NCI-H2196 (cell line): ENCODE measurements at regions not wholly inside any gene's neighbourhood (a gene's known extent, or its start where the extent isn't known, plus 50 kb on each side); places are given as distances from the start of the nearest gene placed in this dataset.
"Not testable (repeated sequence)": the region's sequence is repeated elsewhere in the genome, so short reads cannot be mapped to it uniquely, and the experiment has no call there.

Experiments used
- DNase-seq: peaks from one replicate; lab custom pipeline; 2025; ENCODE audit not compliant: unreplicated experiment; lab: John Stamatoyannopoulos, UW

GRCh38 chr20:47979361-47980095, 194.2 kb upstream of the SULF2 start:
- not testable (repeated sequence) for DNase-seq

DNA sequence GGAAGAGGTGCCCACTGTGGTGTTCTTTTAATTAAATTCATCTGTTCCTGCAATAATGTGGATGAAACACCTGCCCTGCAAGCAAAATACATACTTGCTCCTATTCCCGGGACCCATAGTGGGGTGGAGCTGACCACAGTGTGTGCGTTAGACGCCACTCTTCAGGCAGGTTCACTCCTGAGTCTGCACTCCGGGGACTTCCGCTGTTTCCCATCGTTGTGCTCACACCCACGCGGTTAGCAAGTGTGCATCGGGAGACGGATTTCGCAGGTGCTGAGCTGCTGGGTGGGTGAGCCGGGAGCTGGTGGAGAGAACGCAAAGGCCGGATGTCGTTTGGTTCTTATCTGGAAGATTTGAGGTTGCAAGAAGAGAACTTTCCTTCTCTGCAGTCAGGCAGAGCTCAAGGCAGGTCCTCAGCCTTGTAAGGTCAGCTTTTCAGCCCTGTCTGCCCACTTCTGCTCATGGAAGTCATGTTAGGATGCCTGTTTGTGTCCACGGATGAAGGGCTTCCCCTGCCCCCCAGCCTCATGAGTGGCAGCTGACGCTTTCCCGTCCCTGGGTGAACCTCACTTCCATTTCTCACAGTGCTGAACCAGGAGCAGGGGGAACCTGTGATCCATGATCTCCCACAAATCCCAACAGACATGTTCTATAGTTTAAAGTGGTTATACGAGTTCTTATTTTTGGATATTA, 193.3 kb upstream of the SULF2 start:
- not testable (repeated sequence) for DNase-seq

DNA sequence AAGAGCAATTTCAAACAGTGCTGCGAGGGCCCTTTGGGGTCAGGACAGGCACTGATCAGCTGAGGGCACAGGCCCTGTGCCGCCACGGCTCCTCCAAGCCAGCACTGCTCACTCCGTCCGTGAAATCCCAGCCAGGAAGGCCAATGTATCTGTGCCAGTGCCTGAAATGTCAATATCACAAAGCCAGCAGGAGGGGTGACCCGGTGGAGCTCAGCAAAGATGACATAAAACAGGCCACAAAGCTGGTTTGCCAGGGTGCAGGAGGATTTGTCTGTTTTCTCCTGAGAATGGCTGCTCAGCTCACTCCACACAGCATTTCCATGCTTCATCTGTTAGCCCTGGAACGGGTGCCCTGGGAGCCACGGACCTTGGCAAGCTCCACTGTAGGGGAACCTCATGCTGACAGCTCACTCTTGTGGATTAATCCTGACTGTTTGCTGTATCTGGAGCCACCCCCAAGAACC, 192.5 kb upstream of the SULF2 start:
- not testable (repeated sequence) for DNase-seq

DNA sequence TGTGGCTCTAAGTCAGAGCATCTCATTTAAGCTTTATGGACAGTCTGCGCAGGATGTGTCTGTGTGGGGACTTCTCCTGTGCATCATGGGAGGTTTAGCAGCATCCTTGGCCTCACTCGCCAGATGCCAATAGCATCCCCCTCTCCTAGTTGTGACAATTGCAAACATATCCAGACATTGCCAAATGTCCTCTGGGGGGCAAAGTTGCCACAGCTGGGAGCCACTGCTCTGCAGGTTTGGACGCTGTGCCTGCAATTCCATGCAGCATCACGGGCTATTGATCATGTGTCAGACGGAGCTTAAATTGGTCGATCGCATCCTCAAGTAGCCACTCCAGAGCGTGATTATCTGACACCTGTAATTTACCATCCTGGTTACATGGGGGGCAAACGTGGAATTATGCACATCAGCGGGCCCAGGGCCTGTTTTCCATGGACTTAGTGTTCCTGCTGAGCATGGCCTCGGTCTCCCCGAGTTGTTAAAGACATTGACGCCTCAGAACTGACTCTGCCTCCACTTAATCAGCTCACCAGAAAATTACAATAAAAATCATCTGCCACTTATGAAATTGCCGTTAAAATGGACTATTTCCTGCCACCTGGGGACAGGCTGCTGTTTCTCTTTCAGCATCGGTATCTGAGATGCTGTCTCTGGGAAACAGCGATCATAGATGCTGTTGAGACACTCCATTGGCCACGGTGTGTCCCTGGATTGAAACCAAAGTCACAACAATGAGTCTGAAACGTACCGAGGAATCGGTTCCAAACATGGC, 191.9 kb upstream of the SULF2 start:
- DNase-seq, result not testable (repeated sequence)

DNA sequence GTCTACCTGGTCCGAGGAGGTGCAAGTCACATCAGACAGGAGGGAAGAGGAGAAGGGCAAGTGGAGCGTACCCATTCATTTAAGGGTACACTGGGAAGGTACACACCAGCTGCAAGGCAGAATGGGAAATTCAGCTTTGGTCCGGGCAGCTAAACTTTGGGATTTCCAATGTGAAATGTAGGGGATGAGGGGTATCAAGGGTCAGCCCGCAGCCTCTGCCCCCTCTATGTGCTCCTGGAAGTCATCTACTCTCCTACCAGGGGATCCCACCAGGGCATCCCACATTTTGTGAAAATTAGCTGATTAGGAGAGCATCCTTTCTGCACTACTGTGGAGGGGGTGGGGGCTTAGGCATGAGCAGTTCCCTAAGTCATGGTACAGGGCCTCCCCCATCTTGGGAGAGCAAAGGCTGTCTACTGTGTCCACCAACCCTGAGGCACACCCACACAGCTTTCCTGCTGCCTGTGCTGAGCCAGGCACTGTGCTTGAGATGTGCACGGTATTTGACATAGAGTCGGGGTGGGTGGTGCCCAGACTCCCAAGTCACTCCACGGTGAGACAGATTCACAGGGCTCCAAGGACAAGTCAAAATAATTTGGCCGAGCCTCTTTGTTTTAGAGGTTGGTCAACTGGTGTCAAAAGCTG, 189.1 kb upstream of the SULF2 start:
- DNase-seq, result no peak

GRCh38 chr20:47973519-47974233, 188.4 kb upstream of the SULF2 start:
- DNase-seq, result no peak

- no peak for DNase-seq
These were observed 187.6 kb upstream of the SULF2 start for GRCh38 chr20:47972916-47973309.

- DNase-seq, result peak; percentile 10
These were observed 187.1 kb upstream of the SULF2 start for GRCh38 chr20:47972297-47972915.

DNA sequence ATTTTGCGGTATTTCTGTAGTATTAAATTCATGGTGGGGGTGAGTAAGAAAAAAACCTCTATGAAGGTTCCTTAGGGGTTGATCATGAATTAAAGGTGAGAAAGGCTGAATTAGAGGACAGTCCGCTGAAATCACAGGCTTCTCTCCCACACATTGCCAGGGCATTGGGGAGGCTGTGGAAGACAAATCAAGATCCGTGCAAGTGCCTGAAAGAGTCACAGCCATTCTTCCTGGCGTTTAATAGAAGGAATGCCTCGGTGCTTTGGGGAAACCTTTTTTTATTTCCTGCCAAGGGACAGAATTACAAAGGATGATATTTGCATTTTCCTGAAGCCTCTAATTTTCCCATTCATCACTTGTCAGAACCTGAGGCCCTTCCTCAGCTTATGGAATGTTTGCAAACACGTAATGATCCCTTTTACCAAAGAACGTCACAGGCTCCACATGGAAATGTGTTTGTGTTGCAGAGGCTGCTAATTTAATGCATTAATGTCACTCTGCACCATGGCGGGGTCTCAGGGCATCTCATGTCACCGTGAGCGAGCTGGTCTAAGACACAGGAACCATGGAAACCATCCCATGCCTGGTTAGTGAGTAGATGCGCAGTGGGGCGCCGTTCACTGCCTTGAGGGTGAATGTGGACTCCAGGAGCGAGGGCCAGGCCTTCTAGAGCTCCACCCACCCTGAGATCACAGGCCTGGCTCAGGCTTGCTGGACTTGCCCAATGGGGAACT, 185.9 kb upstream of the SULF2 start:
- DNase-seq, result no peak

GRCh38 chr20:47970282-47970903, 185.1 kb upstream of the SULF2 start:
- DNase-seq, result no peak

DNA sequence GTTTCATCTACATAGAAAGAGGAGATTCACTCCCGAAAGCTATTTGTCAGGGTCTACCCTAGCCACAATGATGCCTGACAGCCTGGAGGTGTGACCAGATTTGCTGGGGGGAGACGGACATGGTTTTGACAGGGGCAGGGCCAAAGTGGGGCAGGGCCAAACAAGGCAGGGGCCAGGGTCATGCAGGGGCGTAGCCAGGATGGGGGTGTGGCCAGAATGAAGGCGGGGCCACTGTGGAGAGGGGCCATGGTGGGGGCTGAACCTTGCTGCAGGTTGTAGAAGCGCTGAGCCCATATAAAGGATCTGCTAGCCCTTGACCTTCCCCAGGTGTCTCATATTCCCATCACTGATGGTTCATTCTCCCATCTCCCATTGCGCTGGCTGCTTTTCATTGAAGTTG, 184.1 kb upstream of the SULF2 start:
- DNase-seq, result no peak

DNA sequence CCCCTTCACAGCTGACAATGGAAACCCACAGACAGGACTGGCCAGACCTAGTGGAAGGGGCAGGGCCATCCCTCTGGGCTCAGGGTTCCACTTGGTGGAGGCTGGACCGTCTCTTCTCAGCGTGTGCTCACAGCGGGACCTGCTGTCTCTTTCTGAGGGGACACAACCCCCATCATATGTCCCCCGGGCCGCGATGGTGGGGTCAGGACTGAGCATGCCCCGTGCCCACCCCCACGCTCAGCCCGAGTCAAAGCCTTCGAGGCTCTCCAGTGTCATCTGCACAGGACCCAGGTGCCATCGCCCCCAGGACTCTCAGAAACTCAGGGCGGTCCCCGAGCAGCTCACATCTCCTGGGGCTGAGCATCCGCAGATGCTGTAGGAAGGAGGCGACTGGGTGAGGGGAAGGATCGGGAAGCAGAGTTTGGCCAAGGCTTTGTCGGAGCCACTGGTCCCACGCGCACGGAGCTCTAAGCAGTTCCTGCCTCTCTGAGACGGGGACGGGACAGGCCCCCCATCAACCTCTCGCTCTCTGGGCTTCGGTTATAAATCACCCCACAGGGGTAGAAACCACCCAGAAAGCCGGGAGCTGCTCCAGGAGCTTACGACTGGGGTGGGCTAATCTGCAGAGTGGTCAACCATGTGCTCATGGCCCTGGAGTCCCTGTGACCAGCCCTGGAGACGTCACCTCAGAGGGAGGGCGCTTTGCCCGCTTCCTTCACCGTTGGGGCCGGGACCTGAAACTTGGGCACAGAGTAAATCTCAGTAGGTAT, 183.4 kb upstream of the SULF2 start:
- no peak for DNase-seq

GRCh38 chr20:47964149-47964548, 178.9 kb upstream of the SULF2 start:
- no peak for DNase-seq

DNA sequence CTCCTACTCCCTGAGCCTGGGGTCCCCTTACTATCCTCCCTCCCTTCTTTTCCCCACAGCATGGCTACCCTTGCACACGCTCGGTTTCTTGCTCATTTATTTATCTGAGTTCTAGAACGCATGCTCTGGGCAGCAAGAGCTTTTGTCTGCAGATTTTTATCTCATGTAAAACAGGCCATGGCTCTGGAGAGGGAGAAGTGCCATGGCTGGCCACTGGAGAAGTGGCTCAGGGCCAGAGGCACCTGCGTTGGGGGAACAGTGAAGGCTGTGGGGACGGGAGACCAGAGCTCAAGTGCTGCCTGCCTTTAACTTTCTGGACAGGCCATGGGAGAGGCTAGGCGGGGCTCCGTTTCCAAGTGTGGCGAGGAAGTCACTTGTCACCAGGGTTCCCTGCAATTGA, 177.7 kb upstream of the SULF2 start:
- DNase-seq, result no peak

- no peak for DNase-seq
These were observed 177.1 kb upstream of the SULF2 start for GRCh38 chr20:47962286-47962963.

DNA sequence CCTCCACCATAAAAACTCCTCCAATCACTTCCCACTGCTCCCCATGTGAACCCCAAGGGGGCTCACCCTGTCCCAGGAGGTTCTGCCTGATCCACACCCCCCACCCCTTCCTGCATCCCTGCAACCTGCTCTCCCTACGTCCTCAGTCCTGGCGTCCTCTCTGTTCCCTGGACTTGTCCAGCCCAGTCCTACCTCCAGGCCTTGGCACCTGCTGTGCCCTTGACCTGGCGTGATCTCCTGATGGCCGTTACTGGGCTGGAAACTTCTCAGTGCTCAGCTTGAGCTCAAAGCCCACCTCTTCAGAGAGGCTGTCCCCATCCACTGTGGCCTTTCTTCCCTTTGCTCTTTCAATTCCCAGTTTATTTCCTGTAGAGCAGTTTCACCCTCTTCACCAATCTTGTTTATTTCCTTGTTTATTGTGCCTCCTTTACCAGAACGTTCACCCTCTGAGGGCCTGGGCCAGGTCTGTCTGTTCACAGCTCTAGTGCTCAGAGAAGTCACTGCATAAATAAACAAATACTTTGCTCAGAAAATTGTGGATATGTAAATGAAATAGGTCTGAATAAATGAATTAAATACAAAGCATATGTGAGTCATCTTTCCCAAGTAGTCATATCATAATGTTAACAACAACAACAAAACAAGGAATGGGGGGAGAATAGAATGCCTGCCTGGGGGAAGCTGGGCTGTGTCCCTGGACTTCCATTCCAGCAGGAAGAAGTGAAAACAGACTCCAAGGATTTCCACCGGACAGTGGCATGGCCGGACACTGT, 175.7 kb upstream of the SULF2 start:
- no peak for DNase-seq

- no peak for DNase-seq
These were observed 175.0 kb upstream of the SULF2 start for GRCh38 chr20:47960277-47960676.
